CD4-positive, alpha-beta T cell treated with Interleukin-1 beta for 1 hour (primary cell): ENCODE measurements at regions not wholly inside any gene's neighbourhood (a gene's known extent, or its start where the extent isn't known, plus 50 kb on each side); places are given as distances from the start of the nearest gene placed in this dataset.
"Not testable (repeated sequence)": the region's sequence is repeated elsewhere in the genome, so short reads cannot be mapped to it uniquely, and the experiment has no call there.

Experiments
- DNase-seq, 2 donors: peaks; one replicate each; pipeline ENCODE4 v3.0.0-alpha.2; 2020 to 2022

GRCh38 chr6:154923199-154923869 lies 71.8 kb upstream of the TIAM2 start:
- no peak for DNase-seq

GRCh38 chr6:154925130-154925529 lies 70.0 kb upstream of the TIAM2 start:
- DNase-seq, result no peak

GRCh38 chr6:154926366-154926765 lies 68.7 kb upstream of the TIAM2 start:
- DNase-seq, result no peak

GRCh38 chr6:154928325-154928922 lies 66.7 kb upstream of the TIAM2 start:
- DNase-seq, result peak; percentile 25 to 69

GRCh38 chr6:154930451-154930851 lies 64.7 kb upstream of the TIAM2 start:
- no peak for DNase-seq

- DNase-seq, result no peak
These were observed 63.2 kb upstream of the TIAM2 start for GRCh38 chr6:154931711-154932424.

- DNase-seq, result no peak
These were observed 62.5 kb upstream of the TIAM2 start for GRCh38 chr6:154932515-154933027.

- DNase-seq, result no peak
These were observed 61.8 kb upstream of the TIAM2 start for GRCh38 chr6:154933181-154933827.

- DNase-seq, result no peak
These were observed 57.6 kb upstream of the TIAM2 start for GRCh38 chr6:154937306-154938220.

GRCh38 chr6:154938221-154938580 lies 56.9 kb upstream of the TIAM2 start:
- no peak for DNase-seq

- DNase-seq, result not testable (repeated sequence)
These were observed 56.3 kb upstream of the TIAM2 start for GRCh38 chr6:154938727-154939285.

- no peak for DNase-seq
These were observed 52.3 kb upstream of the TIAM2 start for GRCh38 chr6:154942770-154943169.

- no peak for DNase-seq
These were observed 49.7 kb upstream of the TIAM2 start for GRCh38 chr6:154945271-154945890.
